IPS-NIHi7 (cell line): ENCODE measurements at regions not wholly inside any gene's neighbourhood (a gene's known extent, or its start where the extent isn't known, plus 50 kb on each side); places are given as distances from the start of the nearest gene placed in this dataset.

ENCODE experiments used
- DNase-seq: peaks from one replicate; pipeline ENCODE4 v3.0.0; 2012; ENCODE audit warnings: mixed read lengths; ENCODE audit errors: extremely low spot score

DNA sequence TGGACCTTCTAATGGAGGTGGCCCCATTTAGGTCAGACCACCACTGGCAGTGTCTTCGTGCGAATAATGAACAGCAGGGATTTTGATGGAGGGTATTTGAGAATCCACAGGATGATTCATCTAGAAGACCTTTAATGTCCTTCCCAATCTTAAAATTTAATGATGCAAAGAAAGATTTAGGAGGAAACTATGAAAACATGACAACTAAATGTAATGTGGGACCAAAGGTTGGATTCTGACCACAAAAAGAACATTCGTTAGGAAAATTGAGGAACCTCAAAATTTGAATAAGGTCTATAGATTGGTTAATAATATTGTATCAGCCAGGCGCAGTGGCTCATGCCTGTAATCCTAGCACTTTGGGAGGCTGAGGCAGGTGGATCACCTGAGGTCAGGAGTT is 78.2 kb upstream of the TMPO start:
- DNase-seq, result no peak

DNA sequence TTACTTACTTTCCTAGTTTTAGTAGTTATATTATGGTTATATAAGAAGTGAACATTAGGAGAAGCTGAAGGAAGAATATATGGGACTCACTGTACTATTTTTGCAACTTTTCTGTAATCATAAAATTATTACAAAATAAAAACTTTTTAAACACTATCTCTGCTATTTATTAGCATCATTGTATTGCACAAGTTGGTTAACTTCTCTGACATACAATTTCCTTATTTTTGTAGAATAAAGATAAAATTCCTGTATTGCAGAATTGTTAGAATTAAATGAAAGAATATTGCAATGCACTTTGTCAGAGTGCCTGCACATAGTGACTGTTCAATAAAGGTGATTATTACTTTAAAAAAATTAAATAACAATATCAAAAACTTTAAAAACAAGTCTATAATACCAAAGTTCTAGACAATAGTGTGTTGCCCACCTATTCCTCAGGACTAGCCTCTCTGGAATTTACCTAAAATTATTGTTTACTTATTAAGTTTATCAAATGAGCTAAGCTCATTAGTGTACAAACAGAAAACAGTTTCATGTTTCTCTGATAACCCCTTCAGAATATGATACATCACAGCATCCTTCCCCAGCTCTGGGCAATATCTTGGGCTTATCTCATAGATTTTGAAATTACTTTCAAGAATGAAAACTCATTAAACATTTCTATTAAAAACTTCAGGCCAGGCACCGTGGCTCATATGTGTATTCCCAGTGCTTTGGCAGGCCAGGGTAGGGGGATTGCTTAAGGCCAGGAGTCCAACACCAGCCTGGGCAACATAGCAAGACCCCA is 77.4 kb upstream of the TMPO start:
- no peak for DNase-seq

DNA sequence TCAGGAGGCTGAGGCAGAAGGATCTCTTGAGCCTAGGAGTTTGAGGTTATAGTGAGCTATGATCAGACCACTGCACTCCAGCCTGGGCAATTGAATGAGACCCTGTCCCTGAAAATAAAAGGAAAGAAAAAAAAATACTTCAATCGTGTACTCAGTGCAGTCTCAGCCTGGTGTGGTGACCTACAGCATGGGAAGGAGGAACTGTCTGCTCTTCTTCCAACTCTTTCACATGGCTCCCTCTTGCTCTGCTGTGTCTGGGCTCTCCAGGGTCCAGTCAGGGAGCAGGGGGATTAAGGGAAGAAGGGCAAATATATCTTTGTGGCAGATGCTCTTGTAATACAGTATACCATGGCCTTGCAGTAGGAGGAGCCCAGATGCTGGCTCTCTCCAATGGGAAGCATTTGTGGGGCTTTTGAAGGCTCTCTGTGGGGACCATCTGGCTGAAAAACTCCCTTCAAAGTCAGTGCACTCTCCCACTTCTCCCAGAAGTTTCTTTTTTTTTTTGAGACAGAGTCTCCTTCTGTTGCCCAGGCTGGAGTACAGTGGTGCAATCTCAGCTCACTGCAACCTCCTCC is 76.6 kb upstream of the TMPO start:
- DNase-seq, result no peak

DNA sequence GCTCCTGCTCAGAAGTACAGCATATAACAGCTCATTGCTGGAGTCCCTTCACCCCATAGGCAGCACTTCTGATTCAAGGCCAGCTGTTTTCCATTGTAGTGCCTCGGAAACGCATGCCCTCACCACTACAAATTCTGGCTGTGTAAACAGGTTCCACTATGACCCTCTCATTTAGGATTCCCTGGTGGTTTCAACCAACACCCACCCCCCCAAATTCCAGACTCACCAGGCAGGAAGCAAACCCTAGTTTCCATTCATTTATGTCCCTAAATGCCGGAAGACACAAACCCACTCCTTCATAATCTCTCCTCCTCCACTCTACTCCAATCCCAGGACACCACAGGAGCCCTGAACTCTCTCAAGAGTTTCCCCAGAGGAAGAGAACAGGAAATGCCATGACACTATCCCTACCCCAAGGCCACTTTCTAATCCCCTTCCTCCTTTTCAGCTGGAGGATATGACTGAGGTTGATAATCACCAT is 75.9 kb upstream of the TMPO start:
- DNase-seq, result peak; percentile 22

DNA sequence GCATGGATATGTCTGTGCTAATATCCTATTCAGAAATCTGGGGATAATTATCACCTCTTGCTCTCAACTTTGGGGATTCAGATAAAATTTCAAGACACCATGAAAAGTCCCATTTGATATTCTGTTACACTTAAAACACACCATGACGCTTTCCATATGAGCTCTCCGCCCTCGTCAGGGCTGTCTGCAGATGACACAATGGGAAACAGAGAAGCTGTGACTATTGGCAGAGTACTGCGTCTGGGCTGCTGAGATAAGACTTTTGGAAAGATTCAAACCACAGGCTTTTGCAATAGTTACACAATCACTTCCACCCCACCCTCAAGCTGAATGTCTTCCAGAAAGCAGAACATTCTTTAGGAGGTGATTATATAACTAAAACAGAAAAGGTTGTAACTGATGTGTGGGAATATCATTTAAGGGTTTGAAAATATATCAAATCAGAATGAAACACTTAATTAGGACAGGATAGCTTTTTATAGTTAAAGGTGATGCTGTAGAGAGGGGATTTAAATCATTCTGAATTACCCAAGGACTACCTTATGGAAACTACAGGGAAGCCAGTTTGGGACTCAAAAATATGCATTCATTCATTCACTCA is 75.3 kb upstream of the TMPO start:
- DNase-seq, result peak; percentile 20

DNA sequence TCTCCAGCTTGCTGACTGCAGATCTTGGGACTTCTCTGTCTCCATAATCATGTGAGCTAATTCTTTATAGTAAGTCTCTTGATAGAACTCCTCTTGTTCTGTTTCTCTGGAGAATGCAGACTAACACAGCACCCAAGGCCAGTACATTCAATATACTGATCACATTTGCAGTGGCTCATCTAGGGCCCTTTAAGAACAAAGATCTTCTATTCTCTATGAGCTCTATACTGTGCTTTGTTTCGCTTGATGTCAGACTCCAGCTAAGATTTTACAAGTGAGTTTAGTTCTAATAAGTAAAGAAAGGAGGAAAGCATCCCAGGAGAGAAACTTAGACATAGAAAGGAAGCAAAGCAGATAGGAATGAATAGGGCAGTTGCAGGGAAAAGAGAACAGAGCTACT is 69.3 kb upstream of the TMPO start:
- no peak for DNase-seq

DNA sequence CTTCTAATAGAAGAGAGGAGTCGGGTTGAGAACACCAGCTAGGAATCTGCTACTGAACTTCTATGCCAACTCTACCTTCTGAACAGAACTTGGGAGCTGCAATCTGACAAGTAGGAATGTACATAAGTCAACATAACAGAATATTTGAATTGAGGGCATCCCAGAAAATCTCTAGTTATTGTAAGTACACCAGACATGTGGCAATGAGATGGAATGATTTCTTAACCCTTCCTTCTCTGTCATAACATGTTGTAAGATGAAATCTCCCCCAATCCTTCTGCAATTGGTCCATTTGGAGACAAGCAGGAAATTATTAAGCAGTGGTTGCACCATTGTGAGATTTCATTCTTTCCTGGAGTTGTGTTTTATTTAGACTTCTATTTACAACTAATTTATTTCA is 68.7 kb upstream of the TMPO start:
- no peak for DNase-seq

DNA sequence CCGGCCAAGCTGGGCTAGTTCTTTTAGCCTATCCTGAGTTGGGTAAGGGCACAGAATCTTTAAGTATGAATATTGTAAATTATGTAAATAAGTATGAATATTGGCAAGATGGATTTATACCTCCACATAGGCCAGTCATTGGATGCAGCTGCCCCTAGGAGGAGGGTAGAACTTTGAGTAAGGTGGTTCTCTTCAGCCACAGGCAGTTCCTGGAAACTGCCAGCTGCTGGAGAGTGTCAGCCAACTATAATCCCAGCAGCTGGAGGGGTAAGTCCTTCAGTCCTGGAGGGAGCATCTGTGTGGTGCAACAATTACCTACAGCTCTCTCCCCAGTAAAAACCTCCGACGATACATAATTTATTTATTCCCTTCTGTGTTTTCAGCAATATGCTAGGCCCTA is 65.8 kb upstream of the TMPO start:
- no peak for DNase-seq

DNA sequence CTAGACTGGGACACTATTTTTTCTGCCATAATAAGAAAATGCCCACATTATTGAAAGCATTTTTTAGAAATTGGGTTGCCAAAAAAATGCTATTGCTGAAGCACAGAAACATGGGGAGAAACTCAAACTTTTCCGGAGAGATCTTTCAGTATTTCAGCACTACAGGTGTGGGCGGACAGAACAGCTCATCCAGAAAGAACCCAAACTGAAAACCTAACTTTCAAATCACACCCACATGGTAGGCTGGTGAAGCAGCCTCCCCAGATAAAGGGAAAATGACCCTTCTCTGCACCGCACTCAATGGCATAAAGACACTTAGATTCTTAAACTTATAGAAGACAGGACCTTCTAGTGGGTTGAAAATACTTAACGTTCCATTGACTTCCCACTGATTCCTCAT is 62.3 kb upstream of the TMPO start:
- DNase-seq, result no peak

DNA sequence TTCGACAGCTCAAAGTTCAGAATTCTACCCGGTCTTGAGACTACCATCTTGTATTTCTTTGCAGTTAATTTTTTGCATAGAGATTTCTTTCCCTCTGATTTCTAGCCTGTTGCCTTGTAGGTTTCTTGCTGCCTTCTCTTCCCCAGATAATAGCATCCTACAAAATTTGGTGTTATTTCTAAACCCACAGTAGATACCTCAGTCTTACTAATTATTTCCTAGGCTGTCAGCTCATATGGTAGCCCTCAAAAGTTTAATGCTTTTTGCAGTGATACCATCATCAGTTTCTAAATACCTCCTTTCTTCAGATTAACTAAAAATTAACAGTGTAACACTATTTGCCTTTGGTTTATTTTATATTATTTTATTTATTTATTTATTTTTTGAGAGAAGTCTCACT is 61.9 kb upstream of the TMPO start:
- DNase-seq, result no peak

DNA sequence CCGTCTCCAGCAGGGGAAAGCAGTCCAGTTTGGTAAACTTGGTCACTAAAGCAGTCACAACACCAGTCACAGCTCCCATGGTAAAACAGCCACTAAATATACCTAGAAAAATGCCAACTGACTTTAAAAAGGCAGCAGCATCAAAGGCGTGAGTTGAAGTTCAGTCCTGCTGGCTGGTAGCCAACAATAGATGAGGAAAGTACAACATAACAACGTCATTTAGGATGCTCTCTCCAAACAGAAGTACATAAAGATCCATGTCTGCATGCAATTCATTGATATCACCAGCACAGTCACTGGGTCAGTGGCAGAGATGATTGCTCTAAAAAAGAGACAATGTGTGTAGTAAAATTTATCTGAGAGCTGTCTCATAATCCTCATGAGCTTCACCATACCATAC is 59.3 kb upstream of the TMPO start:
- DNase-seq, result no peak

DNA sequence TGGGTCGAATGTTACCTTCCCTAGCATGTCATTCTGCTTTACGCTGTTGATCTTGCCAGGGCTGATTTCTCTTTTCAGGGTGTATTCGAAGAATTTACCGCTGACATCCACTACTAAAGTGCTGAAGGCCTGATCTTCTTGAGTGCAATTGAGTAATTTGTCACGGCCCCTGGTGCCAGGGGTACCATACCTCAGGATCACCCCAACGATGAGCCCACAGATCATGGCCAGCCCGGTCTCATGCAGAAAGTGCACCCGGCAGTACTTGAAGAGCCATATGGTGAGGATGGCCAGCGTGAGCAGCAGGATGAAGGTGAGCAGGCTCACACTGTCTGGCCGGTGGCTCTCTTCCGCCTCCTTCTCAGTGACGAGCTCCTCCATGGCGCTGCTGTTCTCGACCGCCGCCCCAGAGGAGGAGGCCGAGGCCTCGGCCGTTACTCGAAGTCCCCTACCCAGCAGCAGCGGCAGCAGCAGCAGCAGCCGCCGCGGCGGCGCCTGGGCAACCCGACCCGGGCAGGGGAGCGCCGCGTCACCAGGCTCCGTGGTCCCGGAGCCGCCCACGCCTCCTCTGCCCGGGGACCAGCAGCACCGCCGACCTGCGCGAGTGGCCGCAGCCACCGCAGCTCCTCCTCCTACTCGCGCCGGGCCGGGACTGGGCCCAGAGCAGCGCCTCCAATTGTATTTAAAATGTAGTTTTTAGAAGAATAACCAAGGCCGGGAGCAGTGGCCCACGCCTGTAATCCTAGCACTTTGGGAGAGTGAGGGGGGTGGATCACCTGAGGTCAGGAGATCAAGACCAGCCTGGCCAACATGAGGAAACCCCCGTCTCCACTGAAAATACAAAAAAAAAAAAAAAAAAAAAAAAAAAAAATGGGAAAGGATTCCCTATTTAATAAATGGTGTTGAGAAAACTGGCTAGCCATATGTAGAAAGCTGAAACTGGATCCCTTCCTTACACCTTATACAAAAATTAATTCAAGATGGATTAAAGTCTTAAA is 58.5 kb upstream of the TMPO start:
- DNase-seq, result peak; percentile 87

DNA sequence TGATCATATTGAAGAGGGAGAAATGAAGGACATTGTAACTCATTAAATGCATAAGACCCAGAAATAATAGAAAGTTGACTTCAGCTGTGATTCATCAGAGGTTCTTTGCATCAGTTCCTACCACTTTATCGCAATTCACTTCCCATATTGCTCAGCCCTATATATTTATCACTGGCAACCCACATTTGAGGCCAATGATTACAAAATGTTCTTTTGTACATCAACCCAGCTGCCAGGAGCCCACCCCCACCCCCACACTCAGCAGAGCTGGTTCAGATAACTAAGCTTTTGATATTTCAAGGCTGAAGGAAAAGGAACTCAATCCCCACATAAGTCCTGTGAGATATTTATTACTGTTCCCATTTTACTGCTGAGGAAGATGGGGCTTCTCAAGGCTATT is 51.2 kb upstream of the TMPO start:
- no peak for DNase-seq

DNA sequence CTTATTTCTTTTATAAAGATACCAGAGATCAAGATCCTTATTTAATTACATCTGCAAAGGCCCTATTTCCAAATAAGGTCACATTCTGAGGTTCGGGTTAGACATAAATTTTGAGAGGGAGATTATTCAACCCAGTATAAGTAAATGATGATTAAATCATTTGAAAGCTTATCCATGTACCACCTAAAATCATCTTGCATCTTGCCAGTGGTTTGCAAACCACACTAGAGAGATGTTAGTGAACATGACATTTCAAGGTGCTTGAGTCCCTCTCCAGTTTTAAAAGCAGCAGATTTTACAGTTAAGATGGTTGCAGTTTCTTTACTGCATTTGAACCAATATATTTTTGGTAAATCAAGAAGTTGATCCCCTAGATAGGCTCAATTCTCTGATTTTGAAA is 49.9 kb upstream of the TMPO start:
- DNase-seq, result no peak
